ENCODE measurements at regions not wholly inside any gene's neighbourhood (a gene's known extent, or its start where the extent isn't known, plus 50 kb on each side); places are given as distances from the start of the nearest gene placed in this dataset.
"Not testable (repeated sequence)": the region's sequence is repeated elsewhere in the genome, so short reads cannot be mapped to it uniquely, and the experiment has no call there.

DNA sequence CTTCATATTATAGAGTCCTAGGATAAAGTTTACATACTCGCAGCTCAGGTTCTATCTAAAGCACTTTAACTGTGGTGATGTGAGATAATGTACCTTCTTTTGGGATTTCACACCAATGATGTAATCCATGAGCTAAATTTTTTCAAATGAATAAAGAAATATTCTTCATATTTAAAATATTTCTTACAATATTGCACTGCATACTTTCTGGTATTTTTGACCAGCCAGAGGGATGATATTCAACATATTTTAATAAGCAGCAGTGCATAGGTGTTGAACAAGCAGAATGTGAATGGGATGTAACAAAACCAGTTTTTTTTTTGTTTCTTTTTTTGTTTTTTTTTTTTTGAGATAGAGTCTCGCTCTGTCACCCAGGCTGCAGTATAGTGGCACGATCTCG, 73.2 kb upstream of the TRIM24 start:
- H3K27ac ChIP-seq (ENCODE audit: insufficient read depth, low read depth, low read length, poor library complexity, severe bottlenecking) = no peak overlapping the region
- WGBS, 2 experiments = 85 to 100% methylated on average over 3 of the region's 4 CpGs
- no peaks in the 10 kb centered on the region for H3K9me3 ChIP-seq (ENCODE audit: control insufficient read depth, low read length)
- H3K4me1 ChIP-seq (ENCODE audit: control insufficient read depth, insufficient read depth, low read length) = no peaks in the 10 kb centered on the region
- no peaks in the 10 kb centered on the region for H3K27me3 ChIP-seq (ENCODE audit: control insufficient read depth, insufficient read depth, low read length, poor library complexity, severe bottlenecking)
- no peaks in the 10 kb centered on the region for H3K36me3 ChIP-seq (ENCODE audit: control insufficient read depth, insufficient read depth, low read length)
- H3K4me3 ChIP-seq (ENCODE audit: insufficient read depth, low read depth, low read length) = no peak overlapping the region

DNA sequence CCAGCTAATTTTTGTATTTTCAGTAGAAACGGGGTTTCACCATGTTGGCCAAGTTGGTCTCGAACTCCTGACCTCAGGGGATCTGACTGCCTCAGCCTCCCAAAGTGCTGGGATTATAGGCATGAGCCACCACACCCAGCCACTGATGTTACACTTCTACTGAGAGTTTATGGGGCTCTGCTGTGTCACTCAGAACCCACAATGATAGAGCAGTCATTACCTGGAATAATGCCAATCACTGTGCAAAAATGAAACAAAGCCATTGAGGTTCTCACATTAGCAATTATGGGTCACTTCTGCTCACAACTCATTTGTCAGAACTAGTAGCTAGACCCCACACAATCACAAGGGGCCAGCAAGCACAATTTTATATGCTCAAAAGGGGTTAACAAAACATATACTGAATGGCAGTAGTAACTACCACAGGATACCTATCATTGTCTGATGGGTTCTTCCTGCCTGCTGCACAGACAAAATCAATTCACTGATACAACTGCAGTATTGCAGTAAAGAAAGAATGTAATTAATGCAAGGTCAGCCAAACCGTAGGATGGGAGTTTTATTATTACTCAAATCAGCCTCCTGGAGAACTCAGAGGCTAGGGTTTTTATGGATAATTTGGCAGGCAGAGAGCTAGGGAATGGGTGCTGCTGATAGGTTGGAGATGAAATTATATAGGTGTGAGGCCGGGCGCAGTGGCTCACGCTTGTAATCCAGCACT, 72.1 kb upstream of the TRIM24 start:
- Histone ChIP-seq H3K36me3 (ENCODE audit: control insufficient read depth, insufficient read depth, low read length) (no peaks in the 10 kb centered on the region), H3K27me3 (ENCODE audit: control insufficient read depth, insufficient read depth, low read length, poor library complexity, severe bottlenecking) (no peaks in the 10 kb centered on the region), H3K4me1 (ENCODE audit: control insufficient read depth, insufficient read depth, low read length) (no peaks in the 10 kb centered on the region), H3K4me3 (ENCODE audit: insufficient read depth, low read depth, low read length) (no peak overlapping the region), H3K9me3 (ENCODE audit: control insufficient read depth, low read length) (no peaks in the 10 kb centered on the region), H3K27ac (ENCODE audit: insufficient read depth, low read depth, low read length, poor library complexity, severe bottlenecking) (no peak overlapping the region)
- WGBS, 2 experiments = 95 to 96% methylated on average over 6 of the region's 6 CpGs

DNA sequence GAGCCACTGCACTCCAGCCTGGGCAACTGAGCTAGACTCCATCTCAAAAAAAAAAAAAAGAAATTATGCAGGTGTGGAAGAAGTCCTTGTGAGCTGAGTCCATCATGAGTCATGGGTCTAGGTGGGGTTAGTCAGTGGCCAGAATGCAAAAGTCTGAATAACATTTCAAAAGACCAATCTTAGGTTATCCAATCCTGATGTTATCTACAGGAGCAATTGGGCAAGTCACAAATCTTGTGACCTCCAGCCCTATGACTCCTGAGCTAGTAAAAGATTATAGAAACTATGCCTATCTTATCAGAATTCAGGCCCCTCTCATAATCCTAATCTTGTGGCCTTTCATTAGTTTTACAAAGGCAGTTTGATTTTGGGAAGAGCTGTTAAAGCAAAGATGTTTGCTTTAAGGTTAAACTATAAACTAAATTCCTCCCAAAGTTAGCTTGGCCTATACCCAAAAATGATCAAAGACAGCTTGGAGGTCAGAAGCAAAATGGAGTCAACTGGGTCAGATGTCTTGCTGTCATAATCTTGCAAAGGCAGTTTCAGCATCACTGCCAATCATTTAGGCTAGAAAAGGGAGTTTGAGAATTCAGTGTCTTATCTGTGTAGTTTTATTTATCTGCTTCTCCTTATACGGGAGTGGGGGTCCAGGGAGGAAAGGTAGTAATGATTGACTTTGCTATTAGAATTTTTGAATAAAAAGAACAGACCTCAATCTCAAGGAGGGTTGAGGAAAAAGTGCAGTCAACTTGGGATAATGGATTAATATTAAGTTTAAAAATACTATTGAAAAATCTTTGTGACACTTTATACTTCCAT, 71.2 kb upstream of the TRIM24 start:
- WGBS, 2 experiments = 0% methylated on average over 1 of the region's 1 CpG
- Histone ChIP-seq H3K4me1 (ENCODE audit: control insufficient read depth, insufficient read depth, low read length) (no peaks in the 10 kb centered on the region), H3K27me3 (ENCODE audit: control insufficient read depth, insufficient read depth, low read length, poor library complexity, severe bottlenecking) (no peaks in the 10 kb centered on the region), H3K36me3 (ENCODE audit: control insufficient read depth, insufficient read depth, low read length) (no peaks in the 10 kb centered on the region), H3K9me3 (ENCODE audit: control insufficient read depth, low read length) (peaks cover 2% of the 10 kb centered on the region), H3K4me3 (ENCODE audit: insufficient read depth, low read depth, low read length) (no peak overlapping the region), H3K27ac (ENCODE audit: insufficient read depth, low read depth, low read length, poor library complexity, severe bottlenecking) (no peak overlapping the region)

DNA sequence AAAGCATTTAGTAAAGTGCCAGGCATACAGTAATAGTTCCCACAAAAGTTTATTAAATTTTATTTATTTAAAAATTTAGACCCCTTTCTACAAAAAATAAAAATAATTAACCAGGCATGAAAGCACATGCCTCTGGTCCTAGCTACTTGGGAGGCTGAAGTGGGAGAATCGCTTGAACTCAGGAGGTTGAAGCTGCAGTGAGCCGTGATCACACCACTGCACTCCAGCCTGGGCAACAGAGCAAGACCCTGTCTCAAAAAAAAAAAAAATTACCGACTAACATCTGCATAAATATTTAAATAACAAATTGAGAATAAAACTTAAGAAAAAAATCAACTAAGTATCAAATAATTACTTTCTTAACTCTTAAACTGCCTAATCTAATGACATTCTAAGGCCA, 64.3 kb upstream of the TRIM24 start:
- no peaks in the 10 kb centered on the region for H3K27me3 ChIP-seq (ENCODE audit: control insufficient read depth, insufficient read depth, low read length, poor library complexity, severe bottlenecking)
- H3K9me3 ChIP-seq (ENCODE audit: control insufficient read depth, low read length) = peaks cover 2% of the 10 kb centered on the region
- H3K27ac ChIP-seq (ENCODE audit: insufficient read depth, low read depth, low read length, poor library complexity, severe bottlenecking) = no peak overlapping the region
- H3K4me1 ChIP-seq (ENCODE audit: control insufficient read depth, insufficient read depth, low read length) = peaks cover 4% of the 10 kb centered on the region
- WGBS, 2 experiments = 77 to 88% methylated on average over 2 of the region's 3 CpGs
- no peak overlapping the region for H3K4me3 ChIP-seq (ENCODE audit: insufficient read depth, low read depth, low read length)
- H3K36me3 ChIP-seq (ENCODE audit: control insufficient read depth, insufficient read depth, low read length) = no peaks in the 10 kb centered on the region

GRCh38 chr7:138396251-138397070, 63.6 kb upstream of the TRIM24 start:
- H3K27ac ChIP-seq (ENCODE audit: insufficient read depth, low read depth, low read length, poor library complexity, severe bottlenecking) = no peak overlapping the region
- no peaks in the 10 kb centered on the region for H3K27me3 ChIP-seq (ENCODE audit: control insufficient read depth, insufficient read depth, low read length, poor library complexity, severe bottlenecking)
- no peak overlapping the region for H3K4me3 ChIP-seq (ENCODE audit: insufficient read depth, low read depth, low read length)
- peaks cover 4% of the 10 kb centered on the region for H3K4me1 ChIP-seq (ENCODE audit: control insufficient read depth, insufficient read depth, low read length)
- WGBS, 2 experiments = 80 to 84% methylated on average over 3 of the region's 3 CpGs
- H3K36me3 ChIP-seq (ENCODE audit: control insufficient read depth, insufficient read depth, low read length) = no peaks in the 10 kb centered on the region
- H3K9me3 ChIP-seq (ENCODE audit: control insufficient read depth, low read length) = peaks cover 2% of the 10 kb centered on the region

DNA sequence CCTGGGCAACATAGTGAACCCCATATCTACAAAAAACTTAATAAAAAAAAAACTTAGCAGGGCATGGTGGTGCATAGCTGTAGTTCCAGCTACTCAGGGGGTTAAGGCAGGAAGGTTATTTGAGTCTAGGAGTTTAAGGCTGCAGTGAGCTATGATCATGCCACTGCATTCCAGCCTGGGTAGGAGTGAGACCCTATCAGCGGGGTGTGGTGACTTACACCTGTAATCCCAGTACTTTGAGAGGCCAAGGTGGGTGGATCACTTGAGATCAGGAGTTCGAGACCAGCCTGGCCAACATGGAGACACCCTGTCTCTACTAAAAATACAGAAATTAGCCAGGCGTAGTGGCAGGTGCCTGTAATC, 63.0 kb upstream of the TRIM24 start:
- H3K4me1 ChIP-seq (ENCODE audit: control insufficient read depth, insufficient read depth, low read length); H3K4me3 ChIP-seq (ENCODE audit: insufficient read depth, low read depth, low read length); H3K36me3 ChIP-seq (ENCODE audit: control insufficient read depth, insufficient read depth, low read length); H3K9me3 ChIP-seq (ENCODE audit: control insufficient read depth, low read length); H3K27me3 ChIP-seq (ENCODE audit: control insufficient read depth, insufficient read depth, low read length, poor library complexity, severe bottlenecking); H3K27ac ChIP-seq (ENCODE audit: insufficient read depth, low read depth, low read length, poor library complexity, severe bottlenecking): not testable (repeated sequence)
- WGBS, 2 experiments = 89 to 97% methylated on average over 3 of the region's 3 CpGs

DNA sequence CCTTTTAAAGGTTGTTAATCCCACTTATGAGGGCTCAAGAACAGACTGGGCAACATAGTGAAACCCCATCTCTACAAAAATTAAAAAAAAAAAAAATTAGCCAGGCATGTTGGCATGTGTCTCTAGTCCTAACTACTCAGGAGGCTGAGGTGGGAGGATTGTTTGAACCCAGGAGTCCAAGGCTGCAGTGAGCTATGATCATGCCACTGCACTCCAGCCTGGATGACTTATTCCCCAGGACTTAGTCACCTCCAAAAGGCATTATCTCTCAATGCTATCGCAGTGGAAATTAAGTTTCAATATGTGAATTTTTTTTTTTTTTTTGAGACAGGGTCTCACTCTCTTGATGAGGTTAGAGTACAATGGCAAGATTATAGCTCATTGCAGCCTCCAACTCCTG, 61.2 kb upstream of the TRIM24 start:
- H3K27ac ChIP-seq (ENCODE audit: insufficient read depth, low read depth, low read length, poor library complexity, severe bottlenecking) = no peak overlapping the region
- H3K36me3 ChIP-seq (ENCODE audit: control insufficient read depth, insufficient read depth, low read length) = no peaks in the 10 kb centered on the region
- H3K9me3 ChIP-seq (ENCODE audit: control insufficient read depth, low read length) = no peaks in the 10 kb centered on the region
- H3K27me3 ChIP-seq (ENCODE audit: control insufficient read depth, insufficient read depth, low read length, poor library complexity, severe bottlenecking) = no peaks in the 10 kb centered on the region
- H3K4me1 ChIP-seq (ENCODE audit: control insufficient read depth, insufficient read depth, low read length) = peaks cover 4% of the 10 kb centered on the region
- WGBS, 2 experiments = 88% methylated on average over 1 of the region's 1 CpG; no CpG with 5 or more reads in 1 of the 2 experiments
- H3K4me3 ChIP-seq (ENCODE audit: insufficient read depth, low read depth, low read length) = no peak overlapping the region

DNA sequence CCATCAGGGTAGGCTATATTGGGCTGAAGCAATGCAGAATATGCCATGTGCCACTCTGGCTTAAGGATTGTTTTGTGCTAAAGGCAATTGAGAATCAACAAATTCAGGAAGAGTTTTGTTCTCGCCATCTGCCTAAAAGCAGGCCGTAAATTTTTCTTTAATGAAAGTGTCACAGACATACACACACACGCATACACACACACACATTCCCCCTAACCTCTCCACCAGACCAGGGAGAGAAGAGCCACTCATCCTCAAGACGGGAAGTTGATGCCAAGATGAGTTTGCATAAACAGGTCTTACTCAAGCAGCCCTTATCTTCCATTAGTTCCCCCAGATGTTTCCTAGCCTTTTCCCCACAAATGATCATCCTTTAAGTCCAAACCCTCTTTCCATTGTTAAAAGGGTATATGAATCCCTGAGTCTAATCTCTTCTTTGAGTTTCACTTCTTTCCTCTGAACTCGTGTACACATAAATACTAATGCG, 59.6 kb upstream of the TRIM24 start:
- no peak overlapping the region for H3K27ac ChIP-seq (ENCODE audit: insufficient read depth, low read depth, low read length, poor library complexity, severe bottlenecking)
- no peaks in the 10 kb centered on the region for H3K27me3 ChIP-seq (ENCODE audit: control insufficient read depth, insufficient read depth, low read length, poor library complexity, severe bottlenecking)
- H3K36me3 ChIP-seq (ENCODE audit: control insufficient read depth, insufficient read depth, low read length) = no peaks in the 10 kb centered on the region
- peaks cover 4% of the 10 kb centered on the region for H3K4me1 ChIP-seq (ENCODE audit: control insufficient read depth, insufficient read depth, low read length)
- 82 to 89% methylated on average over 6 of the region's 6 CpGs for WGBS, 2 experiments
- no peaks in the 10 kb centered on the region for H3K9me3 ChIP-seq (ENCODE audit: control insufficient read depth, low read length)
- H3K4me3 ChIP-seq (ENCODE audit: insufficient read depth, low read depth, low read length) = no peak overlapping the region

DNA sequence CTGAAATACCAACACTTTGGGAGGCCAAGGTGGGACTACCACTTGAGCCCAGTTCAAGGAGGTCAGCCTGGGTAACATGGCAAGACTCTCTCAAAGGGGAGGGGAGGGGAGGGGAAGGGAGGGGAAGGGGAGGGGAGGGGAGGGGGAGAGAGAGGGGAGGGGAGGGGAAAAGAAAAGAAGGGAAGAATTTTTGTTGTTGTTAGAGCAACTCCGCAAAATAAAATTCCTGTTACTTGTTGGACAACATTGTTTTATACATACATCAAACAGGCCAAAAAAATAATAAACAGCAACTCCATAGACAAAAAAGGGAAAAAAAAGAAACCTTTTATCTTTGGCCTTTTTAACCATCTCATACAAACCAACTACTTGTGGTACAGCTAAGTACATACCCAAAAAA, 57.3 kb upstream of the TRIM24 start:
- Histone ChIP-seq H3K9me3 (ENCODE audit: control insufficient read depth, low read length) (no peaks in the 10 kb centered on the region), H3K4me3 (ENCODE audit: insufficient read depth, low read depth, low read length) (no peak overlapping the region), H3K27me3 (ENCODE audit: control insufficient read depth, insufficient read depth, low read length, poor library complexity, severe bottlenecking) (no peaks in the 10 kb centered on the region), H3K36me3 (ENCODE audit: control insufficient read depth, insufficient read depth, low read length) (no peaks in the 10 kb centered on the region), H3K27ac (ENCODE audit: insufficient read depth, low read depth, low read length, poor library complexity, severe bottlenecking) (no peak overlapping the region), H3K4me1 (ENCODE audit: control insufficient read depth, insufficient read depth, low read length) (no peaks in the 10 kb centered on the region)
- no CpG with 5 or more reads among the region's 1 CpG for WGBS, 2 experiments

DNA sequence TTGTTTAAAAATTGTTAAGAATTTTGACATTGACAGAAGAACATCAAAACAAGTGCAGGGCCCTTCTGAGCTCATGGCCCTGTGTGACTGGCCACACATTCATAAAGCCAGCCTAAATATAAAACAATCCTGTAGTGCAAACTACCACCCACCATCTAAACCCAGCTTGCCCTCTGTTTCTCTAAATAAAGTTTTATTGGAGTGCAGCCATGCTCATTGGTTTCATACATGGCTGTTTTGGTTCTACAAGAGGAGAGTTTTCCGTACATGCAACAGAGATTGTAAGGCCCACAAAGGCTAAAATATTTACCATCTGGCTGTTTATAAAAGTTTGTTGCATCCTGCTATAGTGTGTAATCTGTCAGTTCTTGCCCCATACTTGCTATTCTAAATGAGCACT, 54.6 kb upstream of the TRIM24 start:
- WGBS, 2 experiments = 93 to 100% methylated on average over 1 of the region's 1 CpG
- Histone ChIP-seq H3K27ac (ENCODE audit: insufficient read depth, low read depth, low read length, poor library complexity, severe bottlenecking) (no peak overlapping the region), H3K9me3 (ENCODE audit: control insufficient read depth, low read length) (no peaks in the 10 kb centered on the region), H3K4me1 (ENCODE audit: control insufficient read depth, insufficient read depth, low read length) (no peaks in the 10 kb centered on the region), H3K4me3 (ENCODE audit: insufficient read depth, low read depth, low read length) (no peak overlapping the region), H3K27me3 (ENCODE audit: control insufficient read depth, insufficient read depth, low read length, poor library complexity, severe bottlenecking) (no peaks in the 10 kb centered on the region), H3K36me3 (ENCODE audit: control insufficient read depth, insufficient read depth, low read length) (no peaks in the 10 kb centered on the region)
